Pulmonary artery endothelial cell (primary cell): ENCODE measurements at regions not wholly inside any gene's neighbourhood (a gene's known extent, or its start where the extent isn't known, plus 50 kb on each side); places are given as distances from the start of the nearest gene placed in this dataset.

Experiments
- DNase-seq: peaks from one replicate; pipeline ENCODE4 v3.0.0-alpha.2; 2011; ENCODE audit warnings: low read depth, low spot score

GRCh38 chr7:7048213-7048612, 134.1 kb upstream of the C1GALT1 start:
- DNase-seq: no peak

- DNase-seq: no peak
These were observed 131.0 kb upstream of the C1GALT1 start for GRCh38 chr7:7051206-7051877.

- no peak for DNase-seq
These were observed 128.0 kb upstream of the C1GALT1 start for GRCh38 chr7:7054252-7054830.

GRCh38 chr7:7060828-7061599, 121.3 kb upstream of the C1GALT1 start:
- no peak for DNase-seq

- DNase-seq: no peak
These were observed 104.4 kb upstream of the C1GALT1 start for GRCh38 chr7:7077945-7078344.

- no peak for DNase-seq
These were observed 101.5 kb upstream of the C1GALT1 start for GRCh38 chr7:7080802-7081201.

- DNase-seq: no peak
These were observed 91.9 kb upstream of the C1GALT1 start for GRCh38 chr7:7090460-7090859.

GRCh38 chr7:7098280-7098818, 84.0 kb upstream of the C1GALT1 start:
- no peak for DNase-seq

GRCh38 chr7:7099584-7100014, 82.7 kb upstream of the C1GALT1 start:
- peak; percentile 95 for DNase-seq

GRCh38 chr7:7100432-7100849, 81.9 kb upstream of the C1GALT1 start:
- no peak for DNase-seq

- DNase-seq: no peak
These were observed 79.4 kb upstream of the C1GALT1 start for GRCh38 chr7:7102906-7103305.

GRCh38 chr7:7103343-7104313, 78.7 kb upstream of the C1GALT1 start:
- peak; percentile 17 for DNase-seq

- no peak for DNase-seq
These were observed 78.0 kb upstream of the C1GALT1 start for GRCh38 chr7:7104314-7104698.

- DNase-seq: no peak
These were observed 77.4 kb upstream of the C1GALT1 start for GRCh38 chr7:7104971-7105370.

- no peak for DNase-seq
These were observed 76.4 kb upstream of the C1GALT1 start for GRCh38 chr7:7105800-7106582.

- no peak for DNase-seq
These were observed 73.4 kb upstream of the C1GALT1 start for GRCh38 chr7:7108931-7109330.

GRCh38 chr7:7109934-7110333, 72.4 kb upstream of the C1GALT1 start:
- DNase-seq: no peak

- DNase-seq: no peak
These were observed 71.6 kb upstream of the C1GALT1 start for GRCh38 chr7:7110706-7111105.

GRCh38 chr7:7112868-7113267, 69.5 kb upstream of the C1GALT1 start:
- DNase-seq: no peak

- DNase-seq: no peak
These were observed 67.6 kb upstream of the C1GALT1 start for GRCh38 chr7:7114575-7115291.
